ENCODE measurements at regions not wholly inside any gene's neighbourhood (a gene's known extent, or its start where the extent isn't known, plus 50 kb on each side); places are given as distances from the start of the nearest gene placed in this dataset.

DNA sequence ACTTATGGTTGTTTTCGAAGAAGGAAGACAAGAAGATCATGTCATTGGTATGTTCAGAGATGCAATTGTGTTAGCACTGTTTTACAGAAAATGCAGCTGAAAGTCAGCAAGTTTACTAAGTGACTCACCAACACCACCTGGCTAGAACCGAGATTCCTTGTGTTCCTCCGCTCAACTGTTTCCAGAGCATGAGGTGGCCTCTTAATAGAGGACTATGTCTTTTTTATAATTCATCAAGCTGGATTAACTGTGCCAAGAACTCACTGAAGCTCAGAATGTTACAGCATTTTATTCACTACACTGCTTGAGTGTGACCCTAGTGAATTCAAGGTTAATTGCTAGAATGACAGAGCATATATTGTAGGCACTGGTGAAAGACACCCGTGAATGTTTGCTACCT, 1573.5 kb upstream of the TENM3 start:
- no peak for DNase-seq (ENCODE audit: low read depth)

DNA sequence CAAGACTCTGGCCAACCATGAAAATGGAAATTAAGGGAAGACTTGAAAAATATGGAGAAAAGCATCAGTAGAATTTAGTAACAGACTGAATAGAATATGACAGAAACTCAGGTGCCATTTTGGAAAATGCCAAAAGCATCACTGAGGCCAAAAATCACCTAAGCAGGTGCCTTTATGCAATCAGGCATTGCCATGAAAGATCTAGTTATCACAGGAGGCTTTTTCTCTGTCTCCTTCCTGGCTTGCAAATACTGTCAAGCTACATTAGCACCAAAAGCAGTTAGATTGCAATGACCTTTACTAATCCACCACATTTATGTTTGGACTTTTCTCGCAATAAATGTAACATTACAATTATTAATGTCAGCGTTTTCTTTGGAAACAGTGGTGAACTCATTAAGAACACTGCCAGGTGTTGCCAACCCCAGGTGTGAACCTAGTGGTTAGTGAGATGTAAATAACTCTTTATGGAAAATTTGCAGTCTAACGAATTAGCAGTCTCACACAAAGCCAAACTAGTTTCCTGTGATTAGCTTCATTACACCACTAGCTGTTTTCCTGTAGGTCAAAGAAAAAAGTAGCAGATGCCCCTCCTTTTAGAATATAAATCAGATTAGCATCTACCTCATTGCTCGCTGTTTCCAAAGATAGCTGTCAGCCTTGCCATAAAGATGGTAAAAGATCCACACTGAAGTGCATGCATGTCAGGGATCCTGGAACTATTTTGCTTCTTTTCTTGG, 1568.4 kb upstream of the TENM3 start:
- TF ChIP-seq, protein P1, sequence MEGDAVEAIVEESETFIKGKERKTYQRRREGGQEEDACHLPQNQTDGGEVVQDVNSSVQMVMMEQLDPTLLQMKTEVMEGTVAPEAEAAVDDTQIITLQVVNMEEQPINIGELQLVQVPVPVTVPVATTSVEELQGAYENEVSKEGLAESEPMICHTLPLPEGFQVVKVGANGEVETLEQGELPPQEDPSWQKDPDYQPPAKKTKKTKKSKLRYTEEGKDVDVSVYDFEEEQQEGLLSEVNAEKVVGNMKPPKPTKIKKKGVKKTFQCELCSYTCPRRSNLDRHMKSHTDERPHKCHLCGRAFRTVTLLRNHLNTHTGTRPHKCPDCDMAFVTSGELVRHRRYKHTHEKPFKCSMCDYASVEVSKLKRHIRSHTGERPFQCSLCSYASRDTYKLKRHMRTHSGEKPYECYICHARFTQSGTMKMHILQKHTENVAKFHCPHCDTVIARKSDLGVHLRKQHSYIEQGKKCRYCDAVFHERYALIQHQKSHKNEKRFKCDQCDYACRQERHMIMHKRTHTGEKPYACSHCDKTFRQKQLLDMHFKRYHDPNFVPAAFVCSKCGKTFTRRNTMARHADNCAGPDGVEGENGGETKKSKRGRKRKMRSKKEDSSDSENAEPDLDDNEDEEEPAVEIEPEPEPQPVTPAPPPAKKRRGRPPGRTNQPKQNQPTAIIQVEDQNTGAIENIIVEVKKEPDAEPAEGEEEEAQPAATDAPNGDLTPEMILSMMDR (IDR thresholded peaks at IDR 0.05; ENCODE audit: insufficient read depth, low read depth, low read length) = no peak
- no peak overlapping the region for H3K4me3 ChIP-seq (ENCODE audit: low read depth, low read length)
- DNase-seq (ENCODE audit: low read depth) = no peak

More for the DNA sequence above, 1573.5 kb upstream of the TENM3 start:
- no peak overlapping the region for H3K4me3 ChIP-seq (ENCODE audit: low read depth, low read length)
- TF ChIP-seq, protein P1 (IDR thresholded peaks at IDR 0.05; ENCODE audit: insufficient read depth, low read depth, low read length) = no peak

DNA sequence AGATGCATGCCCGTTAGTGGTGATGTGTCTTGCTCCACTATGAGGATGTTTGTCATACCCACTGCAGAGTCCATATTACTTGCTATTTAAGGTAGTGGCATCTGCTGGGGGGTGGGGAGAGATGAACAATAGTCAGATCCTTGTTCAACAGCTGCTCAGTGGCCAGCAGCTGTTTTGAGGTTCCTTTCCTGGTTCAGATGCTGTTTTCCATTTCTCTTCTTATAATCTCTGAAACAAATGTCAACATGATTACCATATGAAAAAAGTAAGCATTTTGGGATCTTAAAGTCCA, 1567.9 kb upstream of the TENM3 start:
- TF ChIP-seq, protein P1 (IDR thresholded peaks at IDR 0.05; ENCODE audit: insufficient read depth, low read depth, low read length) = no peak
- H3K4me3 ChIP-seq (ENCODE audit: low read depth, low read length) = no peak overlapping the region
- DNase-seq (ENCODE audit: low read depth) = no peak

DNA sequence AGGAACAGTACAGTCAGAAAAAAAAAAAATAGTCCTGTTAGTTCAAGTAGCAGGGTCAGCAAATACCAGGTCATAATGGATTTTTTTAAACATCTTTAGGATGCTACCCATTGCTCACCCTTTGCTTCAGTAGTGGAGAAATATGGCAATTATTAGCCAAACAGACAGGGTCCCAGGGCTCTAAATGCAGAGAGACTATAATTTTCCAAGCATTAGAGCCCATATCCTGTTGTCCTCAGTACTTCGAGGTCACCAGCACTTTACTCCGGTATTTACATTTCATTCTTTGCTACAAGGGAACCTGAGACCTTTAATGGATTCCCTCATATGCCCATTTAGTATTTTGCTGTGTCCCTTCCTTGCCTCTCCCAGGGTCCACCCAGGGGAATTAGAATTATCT, 1562.9 kb upstream of the TENM3 start:
- no peak for DNase-seq (ENCODE audit: low read depth)
- TF ChIP-seq, protein P1 (IDR thresholded peaks at IDR 0.05; ENCODE audit: insufficient read depth, low read depth, low read length) = no peak

DNA sequence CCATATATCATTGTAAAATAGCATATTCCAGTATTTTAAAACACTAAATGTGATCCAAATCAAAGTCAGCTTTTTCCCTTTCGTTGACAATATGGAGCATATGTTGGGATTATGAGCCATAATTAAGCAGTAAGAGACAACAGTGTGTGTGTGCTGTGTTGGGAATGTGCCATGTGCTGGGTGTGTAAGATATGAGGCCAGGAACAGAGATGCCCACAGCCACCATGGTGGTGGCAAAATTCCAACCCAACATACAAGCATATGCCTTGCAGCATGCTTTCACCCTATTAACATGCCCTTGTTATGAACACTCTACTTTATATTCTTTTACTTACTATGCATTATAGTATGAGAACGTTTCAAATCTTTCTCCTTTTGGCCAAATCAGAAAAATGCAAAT, 1560.4 kb upstream of the TENM3 start:
- no peak for DNase-seq (ENCODE audit: low read depth)
- H3K4me3 ChIP-seq (ENCODE audit: low read depth, low read length) = no peak overlapping the region
- TF ChIP-seq, protein P1 (IDR thresholded peaks at IDR 0.05; ENCODE audit: insufficient read depth, low read depth, low read length) = no peak

More for the DNA sequence above, 1562.9 kb upstream of the TENM3 start:
- H3K4me3 ChIP-seq (ENCODE audit: low read depth, low read length) = no peak overlapping the region

DNA sequence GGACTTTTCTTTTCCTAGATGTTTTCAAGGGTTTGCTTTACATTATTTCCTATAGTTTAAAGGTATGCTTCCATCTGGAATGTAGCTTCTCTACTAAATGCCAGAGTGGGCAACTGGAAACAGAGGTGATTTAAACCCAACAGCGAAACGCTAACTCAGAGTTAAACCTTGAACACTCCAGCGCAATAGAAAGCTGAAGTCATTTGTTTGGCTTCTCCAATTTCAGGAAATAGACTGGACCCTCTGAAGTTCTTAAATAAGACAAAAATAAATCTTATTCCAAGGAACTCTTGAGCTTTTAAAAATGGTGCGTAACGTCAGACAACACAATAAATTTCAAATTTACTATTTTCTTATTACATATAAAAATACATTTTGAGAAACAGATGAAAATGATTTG, 1560.0 kb upstream of the TENM3 start:
- no peak for DNase-seq (ENCODE audit: low read depth)
- H3K4me3 ChIP-seq (ENCODE audit: low read depth, low read length) = no peak overlapping the region
- TF ChIP-seq, protein P1 (IDR thresholded peaks at IDR 0.05; ENCODE audit: insufficient read depth, low read depth, low read length) = no peak

DNA sequence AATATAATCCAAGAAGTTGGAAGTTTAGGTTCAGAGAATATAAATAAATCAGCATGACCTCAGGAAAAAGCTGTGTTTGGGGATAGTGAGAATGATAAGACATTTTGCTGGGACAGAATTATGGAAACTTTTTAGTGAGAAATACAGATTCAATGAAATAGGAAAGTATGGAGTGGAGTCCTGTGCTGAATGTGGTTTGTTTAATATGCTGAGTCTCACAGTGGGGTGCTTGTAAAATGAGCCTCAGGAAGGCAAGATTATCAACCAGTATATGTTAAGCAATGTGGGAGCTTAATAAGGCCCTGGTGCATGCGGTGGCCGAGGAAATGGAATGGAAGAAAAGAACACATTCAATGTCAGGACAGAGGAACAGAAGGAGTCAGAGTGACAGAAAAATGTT, 1554.7 kb upstream of the TENM3 start:
- H3K4me3 ChIP-seq (ENCODE audit: low read depth, low read length) = no peak overlapping the region
- TF ChIP-seq, protein P1 (IDR thresholded peaks at IDR 0.05; ENCODE audit: insufficient read depth, low read depth, low read length) = no peak
- DNase-seq (ENCODE audit: low read depth) = no peak
